Activated CD8-positive, alpha-beta memory T cell treated with anti-CD3 and anti-CD28 coated beads, Interleukin-2, amount 50 U/mL, for 24 hours (primary cell): ENCODE measurements at regions not wholly inside any gene's neighbourhood (a gene's known extent, or its start where the extent isn't known, plus 50 kb on each side); places are given as distances from the start of the nearest gene placed in this dataset.

Source experiments
- DNase-seq: peaks from one replicate; pipeline ENCODE4 v3.0.0-alpha.2; 2020; ENCODE audit errors: extremely low read depth

- no peak for DNase-seq
Observed at GRCh38 chr1:98034505-98034904, 113.7 kb upstream of the DPYD start.

DNA sequence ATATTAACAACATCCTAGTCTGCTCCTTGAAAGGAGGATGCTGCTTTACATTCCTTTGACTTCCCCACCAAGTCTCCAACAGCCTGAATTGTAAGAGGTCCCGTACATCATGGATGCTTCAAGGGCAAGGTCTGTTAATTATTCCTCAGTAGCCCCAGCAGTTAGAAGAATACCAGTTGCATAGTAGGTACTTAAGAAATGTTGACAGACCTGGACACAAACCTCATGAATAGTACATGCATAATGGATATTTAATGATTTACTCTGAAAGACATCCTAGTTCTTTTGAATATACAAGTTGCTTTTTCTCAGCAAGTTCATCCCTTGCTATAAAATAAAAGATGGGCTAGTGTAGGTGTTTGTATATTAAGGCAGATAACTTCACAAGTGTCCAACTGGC is 112.1 kb upstream of the DPYD start:
- no peak for DNase-seq

DNA sequence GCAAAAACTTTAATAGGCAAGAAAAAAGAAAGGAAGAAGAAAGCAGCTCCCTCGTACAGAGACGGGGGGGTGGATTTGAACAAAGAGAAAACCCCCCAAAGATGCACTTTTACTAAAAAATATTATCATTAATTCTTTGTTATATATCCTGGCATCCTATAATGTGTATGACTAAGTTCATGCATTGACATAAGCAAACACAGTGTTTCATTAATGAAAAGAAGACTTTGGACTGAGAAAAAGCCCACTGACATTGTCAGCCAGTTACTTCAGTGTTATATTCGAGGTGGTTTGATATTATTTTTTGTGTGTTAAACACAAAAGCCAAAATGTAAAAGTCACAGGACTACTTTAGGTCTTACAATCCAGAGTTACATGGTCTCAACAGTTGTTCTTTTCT is 110.1 kb upstream of the DPYD start:
- no peak for DNase-seq

DNA sequence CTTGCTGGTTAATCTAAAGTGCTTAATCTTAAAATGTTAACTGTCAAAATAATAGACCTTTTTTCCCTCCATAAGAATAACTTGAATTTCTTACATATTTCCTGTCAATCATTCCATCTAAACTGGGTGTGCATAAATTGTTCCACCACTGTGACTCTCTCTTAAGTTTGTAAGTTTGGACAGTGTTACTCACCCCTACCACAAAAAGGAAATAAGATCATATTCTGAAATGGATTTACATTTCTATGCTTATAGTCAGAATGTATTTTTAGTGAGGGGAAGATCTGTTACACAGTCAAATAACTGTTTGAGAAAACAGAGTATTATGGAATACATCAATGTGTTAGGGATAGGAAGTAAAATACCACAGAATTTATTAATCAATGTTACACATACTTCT is 109.6 kb upstream of the DPYD start:
- DNase-seq, result no peak

GRCh38 chr1:98028800-98029199 is 108.0 kb upstream of the DPYD start:
- DNase-seq, result no peak

DNA sequence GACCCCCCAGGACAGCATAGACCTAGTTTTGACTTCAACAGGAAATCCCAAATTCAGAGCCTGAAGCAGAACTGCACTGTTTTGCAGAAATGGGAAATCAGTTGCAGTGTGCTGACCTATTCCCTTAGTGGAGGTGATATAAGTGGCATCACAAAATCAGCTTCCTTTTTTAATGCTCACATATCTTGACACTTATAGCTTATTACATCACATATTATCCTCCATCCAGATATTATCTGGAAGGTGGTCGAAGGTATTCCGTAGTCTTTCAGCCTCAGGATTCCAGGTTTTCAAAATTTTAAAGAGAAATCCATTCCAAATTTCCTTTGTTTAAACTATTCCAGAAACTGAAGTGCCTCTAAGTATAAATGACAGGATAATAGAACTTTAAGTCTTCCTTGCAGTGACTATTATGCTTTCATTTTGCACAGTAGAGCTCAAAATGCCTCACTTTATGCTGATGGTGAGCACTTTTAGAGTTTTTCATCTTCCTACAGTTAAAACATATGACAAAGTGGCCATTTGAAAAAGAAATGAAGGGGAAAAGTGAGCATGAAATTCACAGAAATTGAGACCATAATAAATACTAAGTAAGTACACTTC is 106.4 kb upstream of the DPYD start:
- no peak for DNase-seq

GRCh38 chr1:98025858-98026257 is 105.0 kb upstream of the DPYD start:
- DNase-seq, result no peak

DNA sequence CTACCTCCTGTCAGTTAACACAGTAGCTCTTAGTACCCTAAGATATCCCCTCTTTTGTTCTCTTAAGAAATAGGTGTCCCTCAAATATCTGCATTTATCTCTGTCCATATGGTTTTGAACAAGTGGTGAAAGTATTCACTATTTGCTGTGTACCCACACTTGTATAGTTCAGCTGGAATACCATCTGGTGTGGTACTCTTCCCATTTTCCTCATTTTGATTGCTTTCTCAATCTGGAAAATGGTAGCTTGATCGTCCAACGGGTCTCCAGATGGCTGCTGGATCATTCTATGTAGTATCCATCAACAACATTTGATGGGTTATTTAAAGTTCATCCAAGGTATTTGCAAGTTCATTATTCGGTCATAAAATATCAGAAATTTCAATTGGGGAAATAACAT is 100.3 kb upstream of the DPYD start:
- no peak for DNase-seq

DNA sequence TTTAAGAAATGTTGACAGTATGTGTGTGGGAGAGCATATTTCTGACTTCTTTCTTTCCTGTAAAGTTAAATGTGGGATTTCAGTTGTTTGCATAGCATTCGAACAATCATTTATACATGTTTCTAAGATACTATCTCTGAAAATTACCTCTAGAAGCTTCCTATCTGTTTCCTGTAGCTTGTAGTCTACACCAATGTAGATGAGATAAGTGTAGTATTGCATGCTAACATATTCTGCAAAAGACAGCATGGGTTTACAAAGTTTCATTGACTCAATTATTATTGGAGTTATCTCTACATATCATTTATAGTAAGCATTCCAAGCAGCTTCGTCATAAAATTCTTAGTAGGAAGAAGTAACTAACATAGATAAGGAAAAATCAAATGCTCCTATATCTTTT is 98.9 kb upstream of the DPYD start:
- no peak for DNase-seq

DNA sequence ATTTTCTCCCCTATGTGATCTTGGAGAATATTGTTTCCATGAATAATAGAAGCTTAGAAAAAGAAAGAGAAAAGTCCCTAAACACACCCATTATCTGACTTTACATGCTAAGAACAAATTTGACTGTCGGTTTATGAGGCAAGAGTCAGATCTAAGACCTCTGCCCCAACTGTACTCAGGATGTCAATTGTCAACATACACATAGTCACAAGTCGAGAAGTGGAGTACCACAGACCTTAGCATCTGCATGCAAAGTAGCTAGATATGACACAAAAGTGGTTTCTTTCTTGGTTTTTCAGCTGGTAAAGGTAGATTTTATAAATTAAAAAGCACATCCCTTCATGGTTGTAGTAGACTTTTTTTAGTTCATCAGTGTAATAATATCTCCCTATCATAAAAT is 97.2 kb upstream of the DPYD start:
- DNase-seq, result no peak

GRCh38 chr1:98017184-98017583 is 96.3 kb upstream of the DPYD start:
- no peak for DNase-seq

- no peak for DNase-seq
Observed at GRCh38 chr1:98008373-98008772, 87.5 kb upstream of the DPYD start.

DNA sequence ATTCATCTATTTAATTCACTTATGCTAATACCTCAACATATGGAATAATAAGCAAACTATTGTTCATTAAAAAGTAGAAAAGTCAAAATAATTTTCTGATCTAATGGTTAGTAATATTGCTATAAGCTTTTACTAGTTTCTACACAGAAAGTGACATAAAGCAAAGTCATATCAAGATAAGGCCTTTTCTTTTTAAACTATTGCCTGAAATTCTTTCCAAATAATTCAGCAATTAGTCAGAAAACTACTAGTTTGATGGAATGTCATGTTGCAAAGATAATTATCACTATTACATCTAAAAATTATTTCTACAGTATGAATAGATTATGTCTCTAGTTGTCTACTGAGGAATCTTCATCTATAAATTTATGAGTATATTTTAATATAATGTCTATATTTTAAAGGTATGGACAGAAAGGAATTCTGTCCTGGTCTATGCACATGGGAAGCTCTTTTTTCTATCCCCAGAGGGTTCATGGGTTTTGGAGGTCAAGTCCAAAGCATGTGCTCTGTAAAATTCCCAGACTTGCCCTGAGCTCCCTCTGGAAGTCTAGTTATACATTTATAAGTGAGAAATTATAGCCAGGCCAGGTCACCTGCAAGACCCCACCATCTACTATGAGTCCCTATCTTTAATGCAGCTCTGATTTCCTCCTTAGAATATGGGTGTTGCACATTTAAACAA is 84.6 kb upstream of the DPYD start:
- no peak for DNase-seq

- DNase-seq, result no peak
Observed at GRCh38 chr1:98003442-98003841, 82.6 kb upstream of the DPYD start.

GRCh38 chr1:98002288-98002687 is 81.5 kb upstream of the DPYD start:
- DNase-seq, result no peak

DNA sequence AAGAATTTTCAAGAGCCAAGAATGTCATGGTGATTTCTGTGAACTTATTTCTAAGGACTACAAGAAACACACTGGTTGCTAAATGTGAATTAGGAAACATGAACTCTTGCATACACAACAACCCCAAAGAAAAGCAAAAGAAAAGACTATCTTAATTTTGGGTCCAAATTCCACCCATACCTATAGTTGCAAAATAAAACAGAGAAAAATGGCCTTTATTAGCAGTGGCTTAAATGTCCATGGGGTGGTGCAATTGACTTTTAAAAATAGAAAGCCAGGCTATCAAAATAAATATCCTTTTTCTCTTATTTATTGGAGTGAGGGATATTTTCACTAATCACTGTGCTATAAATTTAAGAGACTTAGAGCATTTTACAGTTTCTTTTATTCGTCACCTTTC is 80.9 kb upstream of the DPYD start:
- DNase-seq, result no peak

DNA sequence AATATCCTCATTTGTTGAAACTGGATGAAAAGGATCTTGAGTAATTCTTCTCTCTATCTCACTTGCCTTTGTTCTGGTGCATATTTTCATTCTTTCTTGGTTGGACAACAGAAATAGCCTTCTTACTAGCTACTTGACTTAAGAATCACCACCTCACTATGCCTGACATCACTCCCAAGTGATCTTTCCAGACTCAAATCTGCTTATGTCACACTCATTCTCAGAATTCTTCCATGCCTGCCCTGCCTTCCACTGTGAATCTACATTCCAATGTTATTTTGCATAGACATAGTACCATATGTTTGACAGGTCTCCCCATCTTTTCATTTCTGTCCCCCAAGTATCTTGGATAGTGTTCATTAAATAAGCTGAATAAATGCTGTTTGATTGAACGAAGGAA is 78.5 kb upstream of the DPYD start:
- DNase-seq, result no peak

GRCh38 chr1:97996880-97997279 is 76.0 kb upstream of the DPYD start:
- DNase-seq, result no peak

GRCh38 chr1:97989094-97989680 is 68.4 kb upstream of the DPYD start:
- no peak for DNase-seq

DNA sequence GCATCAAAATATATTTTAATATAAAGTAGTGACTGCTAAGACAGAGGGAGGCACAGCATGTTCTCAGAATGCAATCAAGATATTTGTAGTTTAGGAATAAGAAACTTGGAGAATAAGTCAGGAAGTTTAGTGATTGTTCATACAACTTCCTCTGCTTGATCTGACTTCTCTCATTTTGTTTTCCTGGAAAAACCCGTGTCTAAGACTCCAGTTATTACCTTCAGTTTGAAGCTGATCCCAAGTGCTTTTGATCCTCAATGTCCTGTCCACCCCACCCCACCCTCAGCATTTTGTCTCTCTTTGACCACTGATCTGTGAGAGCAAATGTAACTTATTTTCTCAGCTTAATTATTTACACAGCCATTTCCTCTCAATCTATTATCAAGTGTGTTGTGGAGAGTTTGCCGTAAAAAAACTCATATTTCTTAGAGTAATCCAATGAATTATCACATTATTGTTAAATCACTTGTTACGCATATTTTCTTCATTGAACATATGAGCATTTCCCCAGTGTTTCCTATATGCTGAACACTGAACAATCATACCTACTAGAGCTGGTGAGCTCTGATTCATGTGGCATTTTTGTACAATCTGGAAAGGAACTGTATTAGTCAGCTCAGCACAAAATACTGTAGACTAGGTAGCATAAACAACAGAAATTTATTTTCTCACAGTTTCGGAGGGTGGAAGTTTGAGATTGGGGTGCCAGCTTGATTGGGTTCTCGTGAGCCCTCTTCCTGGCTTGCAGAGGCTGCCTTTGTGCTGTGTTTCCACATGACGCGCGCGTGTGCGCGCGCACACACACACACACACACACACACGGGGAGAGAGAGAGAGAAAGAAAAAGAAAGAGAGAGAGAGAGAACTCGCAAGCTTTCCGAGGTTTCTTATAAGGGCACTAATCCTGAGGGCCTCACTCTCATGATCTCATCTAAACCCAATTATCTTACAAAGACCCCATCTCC is 65.5 kb upstream of the DPYD start:
- no peak for DNase-seq

DNA sequence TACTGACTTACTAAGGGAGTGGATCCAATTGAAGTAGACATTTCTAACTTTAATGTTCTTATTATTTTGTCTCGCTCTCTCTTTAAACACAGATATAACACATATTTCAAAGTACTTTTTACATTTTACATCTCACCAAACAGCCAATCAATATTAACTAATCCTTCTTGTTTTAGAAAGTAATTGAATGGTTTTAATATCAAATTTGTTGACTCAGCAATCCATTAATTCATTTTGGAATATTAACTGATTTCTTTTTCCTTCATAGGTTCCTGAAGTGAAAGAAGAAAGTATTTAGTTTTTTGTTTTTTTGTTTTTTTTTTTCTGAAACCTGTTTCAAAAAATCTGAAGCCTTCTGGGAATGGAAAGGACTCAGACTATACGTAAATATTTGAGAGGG is 62.3 kb upstream of the DPYD start:
- DNase-seq, result no peak

DNA sequence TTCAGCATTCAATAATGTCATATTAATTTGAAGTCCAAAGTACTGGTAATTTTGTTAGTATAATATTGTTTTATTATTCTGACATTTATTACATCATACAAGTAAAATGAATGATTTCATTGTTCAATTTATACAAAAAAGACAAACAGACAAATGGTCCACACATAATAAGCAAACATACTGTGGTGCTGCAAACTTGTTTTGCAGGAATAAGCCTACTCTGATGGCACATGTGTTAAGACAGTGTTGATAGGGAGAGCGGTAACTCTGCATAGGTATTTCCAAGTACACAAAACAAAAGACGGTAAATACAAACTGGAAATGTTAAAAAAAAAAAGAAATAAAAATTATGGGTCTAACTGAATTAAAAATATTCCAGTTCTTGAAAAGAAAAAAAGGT is 59.7 kb upstream of the DPYD start:
- no peak for DNase-seq

DNA sequence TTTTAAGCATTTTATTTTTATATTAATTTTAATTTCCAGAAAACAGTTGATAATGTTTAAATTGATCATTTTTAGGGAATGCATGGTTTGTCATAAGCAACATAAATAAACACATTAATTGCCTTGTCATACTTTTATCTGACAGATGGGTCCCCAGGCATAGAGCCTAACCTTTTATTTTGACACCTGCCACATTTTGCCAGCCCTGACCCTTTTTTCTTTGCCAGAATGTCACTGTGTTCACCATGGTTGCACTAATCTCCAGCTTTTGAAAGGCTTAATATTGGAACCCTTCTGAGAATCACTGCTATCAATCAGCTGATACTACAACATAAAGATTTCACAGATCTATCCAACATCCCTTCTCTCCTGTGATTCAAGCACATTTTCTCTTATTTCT is 56.0 kb upstream of the DPYD start:
- DNase-seq, result no peak
